NCI-H345 (cell line): ENCODE measurements at regions not wholly inside any gene's neighbourhood (a gene's known extent, or its start where the extent isn't known, plus 50 kb on each side); places are given as distances from the start of the nearest gene placed in this dataset.

ENCODE experiments used
- DNase-seq: peaks from one replicate; lab custom pipeline; 2025; lab: John Stamatoyannopoulos, UW

- no peak for DNase-seq
Observed at GRCh38 chr11:11044137-11044855, 186.4 kb upstream of the ZBED5 start.

GRCh38 chr11:11043721-11044120 lies 185.9 kb upstream of the ZBED5 start:
- no peak for DNase-seq

- DNase-seq: no peak
Observed at GRCh38 chr11:11039208-11039965, 181.5 kb upstream of the ZBED5 start.

GRCh38 chr11:11038782-11039181 lies 180.9 kb upstream of the ZBED5 start:
- DNase-seq: no peak

GRCh38 chr11:11038352-11038751 lies 180.5 kb upstream of the ZBED5 start:
- no peak for DNase-seq

- DNase-seq: peak; percentile 74
Observed at GRCh38 chr11:11036848-11037732, 179.2 kb upstream of the ZBED5 start.

- DNase-seq: no peak
Observed at GRCh38 chr11:11036185-11036847, 178.5 kb upstream of the ZBED5 start.

- DNase-seq: no peak
Observed at GRCh38 chr11:11035331-11035730, 177.5 kb upstream of the ZBED5 start.

- no peak for DNase-seq
Observed at GRCh38 chr11:11034476-11034875, 176.6 kb upstream of the ZBED5 start.

GRCh38 chr11:11032066-11032465 lies 174.2 kb upstream of the ZBED5 start:
- no peak for DNase-seq

GRCh38 chr11:11029027-11029426 lies 171.2 kb upstream of the ZBED5 start:
- no peak for DNase-seq

GRCh38 chr11:11028017-11028692 lies 170.3 kb upstream of the ZBED5 start:
- peak; percentile 48 for DNase-seq

- DNase-seq: no peak
Observed at GRCh38 chr11:11027288-11027687, 169.4 kb upstream of the ZBED5 start.

- DNase-seq: no peak
Observed at GRCh38 chr11:11025087-11025486, 167.2 kb upstream of the ZBED5 start.

GRCh38 chr11:11022125-11022730 lies 164.4 kb upstream of the ZBED5 start:
- peak; percentile 31 for DNase-seq

GRCh38 chr11:11021563-11021962 lies 163.7 kb upstream of the ZBED5 start:
- DNase-seq: no peak

- DNase-seq: no peak
Observed at GRCh38 chr11:11020747-11021149, 162.9 kb upstream of the ZBED5 start.

GRCh38 chr11:11020219-11020726 lies 162.4 kb upstream of the ZBED5 start:
- no peak for DNase-seq

GRCh38 chr11:11016943-11017342 lies 159.1 kb upstream of the ZBED5 start:
- no peak for DNase-seq

GRCh38 chr11:11016068-11016467 lies 158.2 kb upstream of the ZBED5 start:
- DNase-seq: no peak

- no peak for DNase-seq
Observed at GRCh38 chr11:11011617-11012016, 153.8 kb upstream of the ZBED5 start.
